HUES64 (cell line): ENCODE measurements at regions not wholly inside any gene's neighbourhood (a gene's known extent, or its start where the extent isn't known, plus 50 kb on each side); places are given as distances from the start of the nearest gene placed in this dataset.

ENCODE experiments used
- H3K27ac ChIP-seq: 2 replicates; pipeline ENCODE4 v1.7.0; 2013; ENCODE audit warnings: low read depth, low read length, inconsistent platforms
- H3K27me3 ChIP-seq: 2 replicates; pipeline ENCODE4 v1.6.1; 2013; ENCODE audit warnings: mild to moderate bottlenecking, low read length; ENCODE audit not compliant: insufficient read depth
- H3K36me3 ChIP-seq: 2 replicates; pipeline ENCODE4 v1.6.1; 2013; ENCODE audit warnings: mild to moderate bottlenecking, low read length; ENCODE audit not compliant: insufficient read depth
- H3K4me1 ChIP-seq: 2 replicates; pipeline ENCODE4 v1.6.1; 2013; ENCODE audit warnings: mild to moderate bottlenecking, low read length, moderate library complexity; ENCODE audit not compliant: insufficient read depth
- H3K4me3 ChIP-seq: 2 replicates; pipeline ENCODE4 v1.5.1; 2013; ENCODE audit warnings: mild to moderate bottlenecking, low read length, moderate library complexity
- H3K9ac ChIP-seq: 2 replicates; pipeline ENCODE4 v1.6.1; 2013; ENCODE audit warnings: mild to moderate bottlenecking, low read depth, low read length
- H3K9me3 ChIP-seq: 2 replicates; pipeline ENCODE4 v1.6.1; 2013; ENCODE audit warnings: low read depth, low read length; ENCODE audit not compliant: insufficient read depth
- WGBS: fragments of 150-250, 120-280 bp; methylation state at CpG from one replicate; pipeline ENCODE4 v1.1.7; 2013; ENCODE audit warnings: missing lambda C conversion rate; 5-methylcytosine and 5-hydroxymethylcytosine counted together

DNA sequence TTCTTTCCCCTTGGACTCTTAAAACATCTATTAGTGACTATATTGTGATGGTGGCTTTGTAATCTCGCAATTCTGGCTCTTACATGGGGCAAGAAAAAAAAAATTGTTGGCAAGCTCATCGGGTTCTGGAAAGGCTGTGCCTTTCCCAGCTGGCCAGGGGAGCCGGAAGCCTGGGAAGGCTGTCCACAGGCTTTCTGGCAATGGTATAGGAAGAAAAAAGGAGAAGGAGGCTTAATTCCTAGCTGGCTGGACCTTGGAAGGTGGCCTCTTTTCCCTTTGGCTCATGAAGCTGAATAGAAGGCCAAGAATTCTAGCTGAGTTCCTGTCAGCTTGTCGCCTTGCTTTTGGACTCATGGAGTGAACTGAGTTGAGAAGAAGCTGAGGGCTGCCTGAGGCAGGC, 243.5 kb upstream of the SEMA6D start:
- no peaks in the 10 kb centered on the region for H3K36me3 ChIP-seq
- WGBS, result 94% methylated on average over 4 of the region's 4 CpGs
- no peak overlapping the region for H3K9ac ChIP-seq
- H3K27ac ChIP-seq, result no peak overlapping the region
- H3K4me1 ChIP-seq, result no peaks in the 10 kb centered on the region
- no peaks in the 10 kb centered on the region for H3K27me3 ChIP-seq
- H3K9me3 ChIP-seq, result no peaks in the 10 kb centered on the region
- H3K4me3 ChIP-seq, result no peak overlapping the region

DNA sequence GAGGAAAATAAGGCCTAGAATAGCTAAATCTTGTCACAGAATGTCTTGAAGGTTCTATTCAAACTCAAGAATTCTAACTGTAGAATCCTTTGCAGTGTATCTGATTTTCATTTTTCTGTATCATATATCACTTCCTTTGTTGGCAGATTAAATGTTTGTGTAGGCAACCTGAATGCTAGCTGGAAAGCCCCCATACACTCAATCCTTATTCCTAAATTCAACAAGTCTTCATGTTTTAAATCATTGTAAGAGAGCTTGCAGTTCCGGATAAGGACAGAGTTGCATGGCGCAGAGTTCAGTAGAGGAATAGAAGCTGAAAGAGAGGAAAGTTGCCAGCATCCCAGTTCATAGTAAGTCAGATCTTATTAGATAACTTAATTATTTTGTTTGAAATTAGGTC, 242.0 kb upstream of the SEMA6D start:
- Histone ChIP-seq H3K36me3 (no peaks in the 10 kb centered on the region), H3K9ac (no peak overlapping the region), H3K27me3 (no peaks in the 10 kb centered on the region), H3K4me1 (no peaks in the 10 kb centered on the region), H3K27ac (no peak overlapping the region), H3K4me3 (no peak overlapping the region), H3K9me3 (no peaks in the 10 kb centered on the region)
- 96% methylated on average over 2 of the region's 2 CpGs for WGBS

DNA sequence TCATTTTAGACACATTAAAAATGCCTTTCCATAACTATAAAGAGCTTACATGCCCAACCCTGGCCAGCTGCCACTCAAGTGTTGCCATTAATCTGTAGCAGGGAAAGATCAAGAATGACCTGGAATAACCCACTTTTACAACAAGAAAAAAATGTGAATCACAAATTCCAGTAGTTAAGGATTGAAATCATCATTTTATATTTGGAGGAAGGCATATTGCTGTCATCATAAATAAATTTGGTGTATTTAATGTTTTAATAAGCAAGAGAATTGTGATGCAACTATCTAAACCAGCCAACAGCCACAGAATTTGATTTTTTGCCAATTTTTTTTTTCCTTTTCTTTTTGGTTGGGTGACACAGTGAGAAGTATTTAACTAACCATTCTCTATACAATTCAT, 240.0 kb upstream of the SEMA6D start:
- H3K36me3 ChIP-seq, result no peaks in the 10 kb centered on the region
- H3K9me3 ChIP-seq, result no peaks in the 10 kb centered on the region
- H3K27me3 ChIP-seq, result no peaks in the 10 kb centered on the region
- no peaks in the 10 kb centered on the region for H3K4me1 ChIP-seq
- H3K27ac ChIP-seq, result no peak overlapping the region
- H3K4me3 ChIP-seq, result no peak overlapping the region
- H3K9ac ChIP-seq, result no peak overlapping the region

DNA sequence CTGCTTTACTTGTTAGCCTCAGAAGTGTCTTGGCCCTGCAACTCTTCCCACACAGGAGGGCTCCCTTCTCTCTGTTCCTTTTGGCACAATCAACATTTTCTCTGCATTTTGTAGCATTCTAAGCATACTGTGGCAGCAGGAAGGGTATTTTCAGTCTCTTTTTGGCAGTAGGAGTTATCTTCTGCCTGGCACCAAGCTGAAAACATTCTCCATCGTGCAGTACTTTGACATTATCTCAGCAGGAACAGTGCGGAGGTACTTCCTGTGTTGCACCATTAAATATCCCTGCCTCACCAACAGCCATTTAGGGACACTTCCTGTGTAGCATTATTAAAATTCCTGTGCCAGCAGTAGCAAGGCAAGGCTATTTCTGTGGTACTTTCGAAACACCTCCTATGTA, 233.2 kb upstream of the SEMA6D start:
- Histone ChIP-seq H3K9ac (no peak overlapping the region), H3K27ac (no peak overlapping the region), H3K4me1 (no peaks in the 10 kb centered on the region), H3K36me3 (no peaks in the 10 kb centered on the region), H3K4me3 (no peak overlapping the region), H3K27me3 (no peaks in the 10 kb centered on the region), H3K9me3 (no peaks in the 10 kb centered on the region)
- WGBS, result 83% methylated on average over 3 of the region's 3 CpGs

DNA sequence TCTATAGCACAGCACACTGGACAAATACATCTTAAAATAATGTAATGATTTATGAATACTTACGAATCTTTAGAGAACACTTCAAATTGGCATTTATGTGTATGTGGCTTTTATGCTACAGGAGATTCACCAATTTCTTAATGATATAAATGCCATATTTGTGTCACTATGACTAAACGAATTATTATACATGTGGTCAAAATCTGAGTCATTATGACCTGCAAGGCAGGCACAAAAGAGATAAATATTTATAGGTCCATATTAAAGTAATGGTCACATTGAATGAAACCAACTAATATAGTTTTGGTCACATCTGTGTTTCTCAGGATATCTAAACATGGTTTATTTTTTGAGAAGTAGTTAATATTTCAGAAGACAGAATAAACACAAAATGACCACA, 232.3 kb upstream of the SEMA6D start:
- no peaks in the 10 kb centered on the region for H3K4me1 ChIP-seq
- 83% methylated on average over 1 of the region's 2 CpGs for WGBS

DNA sequence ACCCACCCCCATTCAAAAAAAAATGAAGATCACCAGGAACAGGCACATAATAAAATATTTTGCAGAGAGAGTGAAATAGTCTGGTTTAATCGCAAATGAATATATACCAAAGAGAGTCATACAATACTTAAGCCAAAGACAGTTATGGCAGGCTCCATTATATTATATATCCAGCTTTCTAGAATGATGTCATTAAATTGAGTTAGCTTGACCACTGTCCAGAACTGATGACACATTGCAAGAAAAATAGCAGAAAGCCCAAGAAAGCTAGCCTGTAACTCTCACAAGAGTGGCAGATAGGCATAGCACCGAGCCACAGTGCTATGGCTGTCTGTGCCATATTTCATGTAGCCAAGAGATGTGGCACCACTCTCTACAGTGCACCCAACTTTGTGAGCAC, 231.9 kb upstream of the SEMA6D start:
- no peaks in the 10 kb centered on the region for H3K9me3 ChIP-seq

More for the DNA sequence above, 232.3 kb upstream of the SEMA6D start:
- Histone ChIP-seq H3K36me3 (no peaks in the 10 kb centered on the region), H3K4me3 (no peak overlapping the region), H3K9me3 (no peaks in the 10 kb centered on the region), H3K9ac (no peak overlapping the region), H3K27ac (no peak overlapping the region), H3K27me3 (no peaks in the 10 kb centered on the region)

DNA sequence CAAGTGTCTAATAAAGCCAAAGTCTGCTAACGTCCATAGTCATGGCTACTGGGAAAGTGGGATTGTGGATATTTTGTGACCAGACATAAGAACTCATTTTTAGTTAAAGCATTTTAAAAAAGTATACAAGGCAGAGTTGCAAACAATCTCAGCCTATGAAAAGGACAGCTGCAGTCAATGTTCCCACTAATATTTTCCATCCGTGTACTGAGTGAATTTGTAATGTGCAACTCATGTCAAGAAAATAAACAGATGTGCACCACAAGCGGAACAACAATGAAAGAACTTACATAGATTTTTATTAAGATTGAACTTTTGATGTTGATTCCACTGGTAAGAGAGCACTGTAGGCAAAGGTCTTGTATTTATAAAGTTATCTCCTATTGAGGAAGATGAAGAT, 231.3 kb upstream of the SEMA6D start:
- H3K27me3 ChIP-seq, result no peaks in the 10 kb centered on the region
- H3K9ac ChIP-seq, result no peak overlapping the region
- 91% methylated on average over 3 of the region's 3 CpGs for WGBS
- H3K27ac ChIP-seq, result no peak overlapping the region
- H3K9me3 ChIP-seq, result no peaks in the 10 kb centered on the region
- H3K4me3 ChIP-seq, result no peak overlapping the region
- H3K4me1 ChIP-seq, result no peaks in the 10 kb centered on the region
- H3K36me3 ChIP-seq, result no peaks in the 10 kb centered on the region

More for the DNA sequence above, 231.9 kb upstream of the SEMA6D start:
- Histone ChIP-seq H3K4me1 (no peaks in the 10 kb centered on the region), H3K36me3 (no peaks in the 10 kb centered on the region), H3K4me3 (no peak overlapping the region), H3K27me3 (no peaks in the 10 kb centered on the region), H3K27ac (no peak overlapping the region), H3K9ac (no peak overlapping the region)
- WGBS, result 90% methylated on average over 1 of the region's 2 CpGs

DNA sequence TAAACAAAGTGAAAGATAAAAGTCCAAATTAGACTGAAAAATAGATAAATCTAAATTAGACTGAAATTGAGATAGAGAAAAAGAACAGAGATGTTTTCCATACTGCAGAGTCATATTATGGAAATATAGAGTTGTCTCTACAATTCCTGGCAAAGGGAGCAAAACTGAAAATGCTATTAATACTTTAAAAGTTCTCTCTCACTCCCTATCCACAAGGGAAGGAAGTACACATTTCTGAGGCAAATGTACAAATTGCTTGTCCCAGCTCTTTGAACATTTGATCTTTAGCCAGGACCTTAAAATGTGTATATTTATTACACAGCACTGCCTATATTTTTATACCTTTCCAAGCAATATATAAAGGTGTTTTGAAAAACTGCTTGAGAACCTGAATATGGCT, 225.1 kb upstream of the SEMA6D start:
- no peaks in the 10 kb centered on the region for H3K9me3 ChIP-seq
- H3K9ac ChIP-seq, result no peak overlapping the region
- H3K36me3 ChIP-seq, result no peaks in the 10 kb centered on the region
- no peaks in the 10 kb centered on the region for H3K27me3 ChIP-seq
- H3K27ac ChIP-seq, result no peak overlapping the region
- H3K4me1 ChIP-seq, result no peaks in the 10 kb centered on the region
- H3K4me3 ChIP-seq, result no peak overlapping the region

DNA sequence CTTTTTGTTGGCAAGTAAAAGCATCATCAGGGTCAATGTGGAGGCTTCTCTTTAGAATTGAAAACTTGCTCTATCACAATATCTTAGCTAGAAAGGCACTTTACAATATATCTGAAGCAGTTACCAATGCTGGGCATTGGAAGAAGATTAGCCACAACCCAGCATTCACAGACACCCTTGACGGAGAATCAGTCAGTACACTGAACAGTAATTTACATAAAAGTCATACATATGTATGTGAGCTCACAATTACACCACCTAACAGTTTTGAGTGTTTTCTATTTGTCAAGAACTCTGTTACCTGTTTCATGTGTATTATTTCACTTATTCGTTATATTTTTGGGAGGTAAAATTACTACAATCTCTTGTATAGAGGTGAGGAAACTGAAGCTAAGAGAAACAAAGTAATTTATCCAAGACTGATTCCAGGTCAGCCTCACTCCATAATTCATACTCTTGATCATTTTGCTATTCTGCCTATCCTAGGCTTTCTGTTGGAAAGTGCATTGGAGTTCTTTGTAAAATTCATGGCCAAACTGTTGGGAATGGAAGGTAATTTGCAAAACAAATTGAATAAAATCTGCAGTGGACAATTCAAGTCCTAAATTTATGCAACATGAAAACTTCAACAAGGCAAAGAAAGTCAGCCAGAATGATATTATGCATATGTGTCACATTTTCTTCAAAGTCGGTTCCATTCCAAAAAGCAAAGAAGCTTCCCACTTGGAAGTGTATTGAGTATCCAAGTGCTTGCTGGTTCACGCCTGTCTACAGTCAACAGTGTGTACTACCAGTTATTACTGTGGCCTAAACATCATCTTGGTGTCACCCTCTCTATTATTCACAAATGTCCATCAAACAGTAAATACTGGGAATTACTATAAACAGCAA, 223.7 kb upstream of the SEMA6D start:
- no peak overlapping the region for H3K4me3 ChIP-seq
- H3K36me3 ChIP-seq, result no peaks in the 10 kb centered on the region
- H3K27me3 ChIP-seq, result no peaks in the 10 kb centered on the region
- H3K9ac ChIP-seq, result no peak overlapping the region
- no peaks in the 10 kb centered on the region for H3K4me1 ChIP-seq
- H3K9me3 ChIP-seq, result no peaks in the 10 kb centered on the region
- H3K27ac ChIP-seq, result no peak overlapping the region
- WGBS, result 100% methylated on average over 3 of the region's 4 CpGs

DNA sequence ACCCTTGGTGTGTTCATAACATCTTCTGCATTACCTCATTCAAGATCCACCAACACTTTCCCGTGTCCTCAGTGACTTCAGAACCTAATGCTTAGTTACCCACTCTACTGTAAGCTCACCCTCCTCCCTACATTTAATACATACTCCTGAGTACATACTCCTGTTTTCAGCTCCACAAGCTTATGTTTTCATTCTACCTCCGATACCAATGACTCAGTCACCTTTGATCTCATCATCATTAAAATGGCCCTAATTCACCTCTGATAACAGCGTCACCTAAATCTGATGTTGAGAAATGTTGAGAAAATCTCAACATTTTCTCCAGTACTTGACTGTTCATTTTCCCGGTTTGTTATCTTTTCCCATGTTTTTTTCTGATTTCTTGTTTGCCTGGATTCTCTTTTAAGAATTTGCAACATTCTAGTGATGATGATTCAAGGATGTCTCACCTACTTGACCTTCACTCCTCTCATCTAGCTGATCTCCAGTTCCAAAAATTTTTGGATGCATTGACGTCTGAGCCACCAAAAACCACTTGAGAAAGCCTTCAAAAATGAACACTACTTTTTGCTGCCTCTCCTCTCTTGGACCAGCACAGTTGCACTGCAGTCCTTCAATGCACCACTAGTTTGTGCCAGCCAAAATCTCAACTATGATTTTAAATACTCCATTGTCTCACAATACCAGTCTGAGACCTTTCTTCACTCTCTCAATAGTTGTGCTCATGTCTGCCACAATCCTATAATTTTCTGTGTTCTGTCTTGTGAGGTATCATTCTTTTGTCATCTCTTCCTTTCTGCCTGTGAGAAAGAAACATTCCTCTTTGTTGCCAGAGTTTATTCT, 220.7 kb upstream of the SEMA6D start:
- Histone ChIP-seq H3K27me3 (no peaks in the 10 kb centered on the region), H3K4me1 (no peaks in the 10 kb centered on the region), H3K27ac (no peak overlapping the region), H3K9ac (no peak overlapping the region), H3K9me3 (no peaks in the 10 kb centered on the region), H3K36me3 (no peaks in the 10 kb centered on the region), H3K4me3 (no peak overlapping the region)
- WGBS, result 92% methylated on average over 5 of the region's 5 CpGs

DNA sequence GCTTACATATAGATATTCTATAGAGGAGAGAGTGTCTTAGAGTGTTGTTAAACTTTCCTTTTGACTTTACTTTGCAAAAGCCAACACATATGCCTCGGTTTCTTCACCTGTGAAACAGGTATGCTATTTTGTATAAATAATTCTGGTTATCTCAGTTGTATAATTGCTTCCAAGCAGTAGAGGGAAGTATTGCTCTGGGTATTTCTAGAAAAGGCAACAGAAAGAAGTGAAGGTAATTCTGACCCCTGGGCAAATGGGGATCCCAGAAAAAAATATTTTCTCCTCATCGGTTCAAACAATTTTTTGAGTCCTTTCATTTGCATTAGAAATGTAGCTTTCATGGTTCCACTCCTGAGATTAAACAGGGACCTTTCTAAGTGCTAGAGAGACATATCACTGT, 216.5 kb upstream of the SEMA6D start:
- Histone ChIP-seq H3K9me3 (no peaks in the 10 kb centered on the region), H3K4me1 (no peaks in the 10 kb centered on the region)
- WGBS, result 94% methylated on average over 2 of the region's 2 CpGs

More for the DNA sequence above, 216.5 kb upstream of the SEMA6D start:
- H3K27ac ChIP-seq, result no peak overlapping the region
- H3K36me3 ChIP-seq, result no peaks in the 10 kb centered on the region
- H3K27me3 ChIP-seq, result no peaks in the 10 kb centered on the region
- H3K9ac ChIP-seq, result no peak overlapping the region
- no peak overlapping the region for H3K4me3 ChIP-seq
